Ovary (tissue), 3 donors: ENCODE measurements at regions not wholly inside any gene's neighbourhood (a gene's known extent, or its start where the extent isn't known, plus 50 kb on each side); places are given as distances from the start of the nearest gene placed in this dataset.

Source experiments
- POLR2A ChIP-seq: fragments of 450-650 bp; IDR thresholded peaks from one replicate; pipeline ENCODE4 v1.6.1; 2017; ENCODE audit warnings: antibody characterized with exemption, mild to moderate bottlenecking, moderate library complexity
- TF ChIP-seq, protein P1 (sequence below), 3 donors: fragments of 450-650 bp in 2 of 3; fragments of 200-600 bp in 1 of 3; IDR thresholded peaks; one replicate each; pipeline versions ENCODE4 v1.5.1 to v1.8.0; 2016 to 2022; ENCODE audit warnings: antibody characterized with exemption in 3 of 3, mild to moderate bottlenecking in 1 of 3
- donor health status: DM: no; HTN: no; CAD: no.

DNA sequence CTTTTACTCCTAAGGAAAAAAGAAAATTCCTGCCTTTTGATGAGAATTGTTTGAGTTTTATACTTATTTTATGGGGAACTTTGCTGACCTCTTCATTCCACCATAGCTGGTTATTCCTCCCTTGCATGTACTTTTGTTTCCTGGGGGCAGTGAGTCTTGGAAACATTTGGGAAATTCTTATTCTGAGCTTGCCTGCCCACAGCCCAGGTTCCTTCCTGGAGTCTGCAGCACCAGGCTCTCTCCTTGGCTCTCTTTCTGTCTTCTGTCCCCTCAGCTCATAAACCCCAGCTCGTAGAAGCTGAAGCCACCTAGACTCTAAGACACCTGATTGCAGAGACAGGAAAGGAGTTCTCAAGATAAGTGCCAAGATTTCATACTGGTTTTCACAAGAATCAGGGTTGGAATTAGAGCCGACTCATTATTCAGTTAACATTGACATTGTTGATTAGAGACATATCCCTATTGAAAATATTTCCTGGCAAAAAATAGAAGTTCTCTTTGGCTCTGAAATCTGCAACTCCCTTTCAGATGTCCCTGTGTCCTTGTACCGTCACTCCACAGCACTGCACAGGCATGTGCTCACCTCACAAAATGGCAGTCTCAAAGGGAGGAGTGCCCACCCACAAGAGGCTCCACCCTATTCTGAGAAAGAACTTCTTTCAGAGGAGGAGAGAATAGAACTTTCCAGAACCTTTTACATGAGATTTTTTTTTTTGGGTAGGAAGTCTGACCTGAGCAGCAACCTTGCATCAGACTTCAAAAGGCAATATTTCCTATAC lies 67.8 kb upstream of the PRSS1 start:
- TF ChIP-seq, protein P1, sequence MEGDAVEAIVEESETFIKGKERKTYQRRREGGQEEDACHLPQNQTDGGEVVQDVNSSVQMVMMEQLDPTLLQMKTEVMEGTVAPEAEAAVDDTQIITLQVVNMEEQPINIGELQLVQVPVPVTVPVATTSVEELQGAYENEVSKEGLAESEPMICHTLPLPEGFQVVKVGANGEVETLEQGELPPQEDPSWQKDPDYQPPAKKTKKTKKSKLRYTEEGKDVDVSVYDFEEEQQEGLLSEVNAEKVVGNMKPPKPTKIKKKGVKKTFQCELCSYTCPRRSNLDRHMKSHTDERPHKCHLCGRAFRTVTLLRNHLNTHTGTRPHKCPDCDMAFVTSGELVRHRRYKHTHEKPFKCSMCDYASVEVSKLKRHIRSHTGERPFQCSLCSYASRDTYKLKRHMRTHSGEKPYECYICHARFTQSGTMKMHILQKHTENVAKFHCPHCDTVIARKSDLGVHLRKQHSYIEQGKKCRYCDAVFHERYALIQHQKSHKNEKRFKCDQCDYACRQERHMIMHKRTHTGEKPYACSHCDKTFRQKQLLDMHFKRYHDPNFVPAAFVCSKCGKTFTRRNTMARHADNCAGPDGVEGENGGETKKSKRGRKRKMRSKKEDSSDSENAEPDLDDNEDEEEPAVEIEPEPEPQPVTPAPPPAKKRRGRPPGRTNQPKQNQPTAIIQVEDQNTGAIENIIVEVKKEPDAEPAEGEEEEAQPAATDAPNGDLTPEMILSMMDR (IDR thresholded peaks at IDR 0.05), result no peak
- TF ChIP-seq POLR2A, result no peak
